SH-SY5Y (cell line): ENCODE measurements at regions not wholly inside any gene's neighbourhood (a gene's known extent, or its start where the extent isn't known, plus 50 kb on each side); places are given as distances from the start of the nearest gene placed in this dataset.

Experiments used
- GATA2 ChIP-seq: IDR thresholded peaks from 2 replicates; pipeline ENCODE4 v1.6.1; 2011; ENCODE audit warnings: mild to moderate bottlenecking, low read depth, low read length
- GATA3 ChIP-seq: IDR thresholded peaks from 2 replicates; pipeline ENCODE4 v1.6.1; 2011; ENCODE audit warnings: low read depth, mild to moderate bottlenecking, low read length, moderate library complexity

DNA sequence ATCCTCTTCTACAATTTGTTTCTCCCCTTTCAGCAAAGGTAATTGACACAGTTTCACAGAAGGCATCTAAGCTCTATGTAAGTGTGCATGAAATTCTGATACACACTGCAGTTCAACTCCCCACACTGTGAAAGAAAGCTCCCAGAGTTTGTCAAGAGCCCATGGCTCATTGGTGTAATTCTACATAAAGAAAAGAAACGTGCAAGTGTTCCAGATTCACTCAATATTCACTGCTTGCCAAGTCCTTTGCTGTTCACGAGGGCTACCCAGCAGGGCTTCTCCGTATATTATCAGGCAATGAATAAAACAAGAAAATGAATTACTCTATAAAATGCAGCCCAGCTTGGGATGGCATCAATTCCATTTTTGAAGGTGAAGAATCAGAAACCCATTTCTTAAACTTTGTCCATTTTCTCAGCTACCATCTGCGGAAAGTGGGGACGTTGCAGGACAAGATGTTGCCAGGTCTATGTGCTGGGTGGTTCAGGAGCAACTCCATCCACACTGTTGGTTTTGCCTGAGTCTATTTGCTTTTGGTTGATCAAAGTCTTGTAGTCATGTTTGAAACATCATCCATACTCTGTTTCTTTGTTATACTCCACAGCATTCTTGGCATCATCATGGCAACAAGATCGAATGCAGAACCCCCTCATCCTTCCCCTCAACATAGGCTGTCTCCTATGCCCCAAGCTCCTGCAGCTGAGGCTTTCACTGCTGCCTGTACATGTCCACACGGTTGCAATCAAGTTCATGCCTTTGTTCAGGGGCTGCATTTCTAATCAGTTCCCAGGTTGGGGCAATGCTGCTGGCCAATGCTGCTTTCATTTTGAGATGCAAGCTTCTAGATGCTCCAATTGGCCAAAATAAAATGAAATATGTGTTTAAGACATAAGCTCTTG lies 301.8 kb downstream of the MED10 start:
- TF ChIP-seq GATA2 (no peak), GATA3 (no peak)
